ENCODE measurements at regions not wholly inside any gene's neighbourhood (a gene's known extent, or its start where the extent isn't known, plus 50 kb on each side); places are given as distances from the start of the nearest gene placed in this dataset.

- no peaks in the 10 kb centered on the region for H3K27me3 ChIP-seq (ENCODE audit: insufficient read depth, insufficient read length)
- H3K9ac ChIP-seq (ENCODE audit: insufficient read length, low read depth), result no peak overlapping the region
- no peaks in the 10 kb centered on the region for H3K36me3 ChIP-seq (ENCODE audit: insufficient read depth, insufficient read length, low read length)
- no peaks in the 10 kb centered on the region for H3K9me3 ChIP-seq (ENCODE audit: insufficient read depth, low read length)
- DNase-seq (ENCODE audit: low read depth, low spot score), result no peak
- no peak overlapping the region for H3K4me3 ChIP-seq (ENCODE audit: insufficient read length, low read depth)
- no peak for TF ChIP-seq ZNF274 (IDR thresholded peaks at IDR 0.05; ENCODE audit: low read depth, low read length)
- TF ChIP-seq YY1 (IDR thresholded peaks at IDR 0.05; ENCODE audit: insufficient read depth, insufficient read length), result no peak
- no peak for TF ChIP-seq SUZ12 (IDR thresholded peaks at IDR 0.05; ENCODE audit: extremely low read depth, insufficient read depth, insufficient read length)
- H3K4me1 ChIP-seq (ENCODE audit: insufficient read depth, insufficient read length), result no peaks in the 10 kb centered on the region
These were observed 53.3 kb upstream of the ATP1B1 start for GRCh38 chr1:169053196-169053595.
